C4-2B (cell line): ENCODE measurements at regions not wholly inside any gene's neighbourhood (a gene's known extent, or its start where the extent isn't known, plus 50 kb on each side); places are given as distances from the start of the nearest gene placed in this dataset.
A peak's percentile ranks its signal among the peaks of the same experiment; 100 is the strongest.

Experiments
- H3K27ac ChIP-seq: fragments of 450-650 bp; 2 replicates; pipeline ENCODE4 v1.5.1; 2017
- CTCF ChIP-seq: fragments of 450-650 bp; conservative IDR thresholded peaks from 2 replicates; pipeline ENCODE4 v1.5.1; 2017; ENCODE audit warnings: mild to moderate bottlenecking
- ZFX ChIP-seq: fragments of 450-650 bp; IDR thresholded peaks from 2 replicates; pipeline ENCODE4 v1.6.1; 2017

GRCh38 chr15:95987299-95987698 lies 343.2 kb upstream of the NR2F2 start:
- H3K27ac ChIP-seq = no peak overlapping the region
- TF ChIP-seq CTCF = no peak
- TF ChIP-seq ZFX = no peak

- H3K27ac ChIP-seq = peak overlapping the region; percentile 47; the same call in 1 of the 2 replicates
Measured at GRCh38 chr15:95987886-95988573, 342.5 kb upstream of the NR2F2 start.

DNA sequence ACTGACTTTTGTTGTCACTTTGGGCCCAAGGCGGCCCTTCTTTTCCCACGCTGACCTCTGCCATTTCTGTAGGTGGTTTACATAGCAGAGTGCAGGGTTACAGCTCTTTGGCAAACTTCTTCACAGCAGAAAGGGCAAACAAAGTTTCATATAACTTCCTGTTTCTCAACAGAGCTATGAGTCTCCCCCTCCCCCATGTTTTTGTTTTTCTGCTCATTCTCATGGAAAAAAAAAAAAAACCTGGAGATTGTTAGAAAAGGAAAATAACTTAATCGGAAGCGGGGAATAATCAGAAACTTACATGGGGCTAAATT lies 342.0 kb upstream of the NR2F2 start:
- TF ChIP-seq CTCF = no peak
- no peak for TF ChIP-seq ZFX
- peak overlapping the region; percentile 47; the same call in 1 of the 2 replicates for H3K27ac ChIP-seq

More at GRCh38 chr15:95987886-95988573, 342.5 kb upstream of the NR2F2 start:
- TF ChIP-seq ZFX (no peak), CTCF (no peak)

DNA sequence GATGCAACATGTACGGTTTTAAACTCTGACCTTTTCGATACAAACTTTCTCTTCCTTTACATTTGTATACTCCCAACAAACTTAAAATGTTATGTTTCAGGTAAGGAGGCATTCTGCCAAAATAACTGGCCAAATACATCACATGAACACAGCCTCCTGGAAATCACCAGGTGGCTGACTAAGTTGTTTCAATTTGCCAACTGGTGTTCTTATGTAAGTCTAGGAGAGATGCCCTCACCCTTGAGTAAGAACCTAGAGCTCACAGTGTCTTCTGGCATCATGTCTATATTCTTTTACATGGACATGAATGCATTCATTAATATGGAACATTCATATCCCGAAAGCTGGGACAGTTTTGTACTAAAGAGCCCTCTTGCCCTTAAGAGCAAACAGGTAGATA lies 341.1 kb upstream of the NR2F2 start:
- H3K27ac ChIP-seq = no peak overlapping the region
- no peak for TF ChIP-seq ZFX

GRCh38 chr15:95990833-95991232 lies 339.7 kb upstream of the NR2F2 start:
- TF ChIP-seq CTCF = no peak
- TF ChIP-seq ZFX = no peak
- no peak overlapping the region for H3K27ac ChIP-seq

- no peak overlapping the region for H3K27ac ChIP-seq
- TF ChIP-seq CTCF = no peak
- no peak for TF ChIP-seq ZFX
Measured at GRCh38 chr15:95994418-95994817, 336.1 kb upstream of the NR2F2 start.

- no peak for TF ChIP-seq CTCF
- TF ChIP-seq ZFX = no peak
- H3K27ac ChIP-seq = no peak overlapping the region
Measured at GRCh38 chr15:95995375-95996168, 334.9 kb upstream of the NR2F2 start.
